ENCODE measurements at regions not wholly inside any gene's neighbourhood (a gene's known extent, or its start where the extent isn't known, plus 50 kb on each side); places are given as distances from the start of the nearest gene placed in this dataset.
A peak's percentile ranks its signal among the peaks of the same experiment; 100 is the strongest.

GRCh38 chr20:11338496-11339306 lies 579.0 kb upstream of the BTBD3 start:
- Histone ChIP-seq H3K4me1 (no peaks in the 10 kb centered on the region), H3K27ac (no peak overlapping the region), H3K27me3 (peaks cover 0 to 7% (median 0%) of the 10 kb centered on the region in 9 donors), H3K9me3 (no peaks in the 10 kb centered on the region), H3K36me3 (no peaks in the 10 kb centered on the region), H3K4me3 (no peak overlapping the region)
- no peak for TF ChIP-seq POLR2A (IDR thresholded peaks at IDR 0.05)
- TF ChIP-seq CTCF (IDR thresholded peaks at IDR 0.05): no peak
- ATAC-seq (no peak), DNase-seq (no peak)
- 46 to 68% (median 51%) methylated on average over 2 of the region's 2 CpGs for WGBS, 4 donors
- intact Hi-C loops (cut with DNase I): no loop called here

GRCh38 chr20:11344939-11345338 lies 572.8 kb upstream of the BTBD3 start:
- ATAC-seq (no peak), DNase-seq (no peak)
- Histone ChIP-seq H3K27me3 (peaks cover 0 to 6% (median 0%) of the 10 kb centered on the region in 9 donors), H3K4me3 (no peak overlapping the region), H3K36me3 (no peaks in the 10 kb centered on the region), H3K9me3 (no peaks in the 10 kb centered on the region), H3K27ac (no peak overlapping the region), H3K4me1 (no peaks in the 10 kb centered on the region)
- intact Hi-C loops (cut with DNase I): no loop called here
- no peak for TF ChIP-seq POLR2A (IDR thresholded peaks at IDR 0.05)
- no peak for TF ChIP-seq CTCF (IDR thresholded peaks at IDR 0.05)

DNA sequence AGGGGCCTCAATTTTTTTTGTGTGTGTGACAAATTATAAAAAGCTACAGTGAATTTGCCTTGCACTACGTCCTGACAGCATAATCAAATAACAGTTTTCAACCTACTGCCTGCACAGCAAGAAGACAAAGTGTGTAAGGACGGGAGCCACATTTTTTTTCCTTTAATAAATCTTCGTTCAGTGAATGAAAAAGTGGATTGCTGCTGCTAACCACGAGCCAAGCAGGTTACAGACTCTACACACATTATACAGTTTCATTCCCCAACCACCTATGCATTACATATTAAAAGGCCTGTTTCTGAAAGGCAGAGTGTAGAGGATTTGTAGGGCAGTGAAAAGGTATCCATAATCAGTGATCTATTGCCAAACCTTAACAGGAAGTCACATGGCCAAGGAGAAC lies 570.0 kb upstream of the BTBD3 start:
- Histone ChIP-seq H3K27me3 (peaks cover 0 to 6% (median 0%) of the 10 kb centered on the region in 9 donors), H3K9me3 (no peaks in the 10 kb centered on the region), H3K27ac (no peak overlapping the region), H3K4me3 (no peak overlapping the region), H3K36me3 (no peaks in the 10 kb centered on the region), H3K4me1 (no peaks in the 10 kb centered on the region)
- TF ChIP-seq CTCF (IDR thresholded peaks at IDR 0.05) (no peak), POLR2A (IDR thresholded peaks at IDR 0.05) (no peak)
- DNase-seq (no peak), ATAC-seq (no peak)
- intact Hi-C loops (cut with DNase I): no loop called here
- 76 to 85% (median 79%) methylated on average over 4 of the region's 4 CpGs for WGBS, 4 donors

DNA sequence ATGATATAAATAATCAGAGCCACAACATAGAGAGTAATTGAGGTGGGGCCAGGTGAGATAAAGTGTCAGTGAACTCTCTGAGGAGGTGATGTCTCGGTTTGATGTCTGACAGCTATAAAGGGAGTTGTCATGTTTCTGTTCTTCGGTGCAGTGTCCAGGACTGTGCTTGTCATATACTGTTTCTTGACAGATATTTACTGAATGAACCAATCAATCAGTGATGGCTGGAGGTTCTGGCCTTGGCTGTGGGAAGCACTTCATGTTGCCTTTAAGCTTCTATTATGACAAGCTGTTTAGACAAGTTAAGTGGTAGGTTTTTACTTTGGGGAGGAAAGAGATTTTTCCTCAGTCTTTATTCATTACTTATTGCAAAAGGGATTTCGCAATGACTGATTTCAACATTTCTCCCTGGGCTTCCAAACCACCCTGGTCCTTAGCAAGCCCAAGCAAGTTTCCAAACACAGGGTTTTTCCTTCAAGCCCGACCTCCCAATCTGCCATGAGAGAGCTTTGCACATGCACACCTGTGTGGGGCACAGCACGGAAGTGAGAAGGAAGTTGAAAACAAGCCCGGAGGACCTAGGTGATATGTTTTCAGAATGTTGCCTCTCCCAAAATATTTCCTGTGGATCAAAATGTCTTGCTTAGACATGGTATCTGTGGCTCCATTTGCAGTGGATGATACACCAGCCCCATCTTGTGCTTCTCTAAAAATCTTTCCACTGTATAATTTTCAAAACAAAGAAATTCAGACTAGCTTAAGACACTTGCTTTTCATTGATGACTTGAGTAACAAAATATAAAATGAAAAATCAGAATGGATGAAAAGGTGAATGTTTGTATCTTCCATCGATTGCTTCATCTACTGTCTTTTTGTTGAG lies 567.3 kb upstream of the BTBD3 start:
- Histone ChIP-seq H3K27ac (no peak overlapping the region), H3K36me3 (no peaks in the 10 kb centered on the region), H3K27me3 (no peaks in the 10 kb centered on the region), H3K9me3 (no peaks in the 10 kb centered on the region), H3K4me3 (no peak overlapping the region), H3K4me1 (no peaks in the 10 kb centered on the region)
- TF ChIP-seq CTCF (IDR thresholded peaks at IDR 0.05) (no peak), POLR2A (IDR thresholded peaks at IDR 0.05) (no peak)
- peak in 1 of 4 donors; percentile 20 for ATAC-seq
- intact Hi-C loops (cut with DNase I): no loop called here
- DNase-seq: no peak
- 76 to 87% (median 81%) methylated on average over 7 of the region's 7 CpGs for WGBS, 4 donors
